ENCODE measurements at regions not wholly inside any gene's neighbourhood (a gene's known extent, or its start where the extent isn't known, plus 50 kb on each side); places are given as distances from the start of the nearest gene placed in this dataset.

DNA sequence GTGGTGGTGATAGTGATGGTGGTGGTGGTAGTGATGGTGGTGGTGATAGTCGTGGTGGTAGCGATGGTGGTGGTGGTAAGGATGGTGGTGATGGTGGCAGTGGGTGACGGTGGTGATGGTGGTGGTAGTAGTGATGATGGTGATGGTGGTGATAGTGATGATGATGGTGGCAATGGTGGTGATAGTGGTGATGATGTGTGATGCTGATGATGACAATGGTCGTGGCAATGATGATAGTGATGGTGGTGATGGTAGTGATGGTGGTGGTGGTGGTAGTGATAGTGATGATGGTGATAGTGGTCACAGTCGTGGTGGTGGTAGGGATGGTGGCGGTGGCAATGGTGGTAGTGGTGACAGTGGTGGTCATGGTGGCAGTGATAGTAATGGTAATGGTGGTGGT is 243.9 kb upstream of the RAB6C start:
- Histone ChIP-seq H3K4me3 (no peak overlapping the region), H4K20me1 (ENCODE audit: low read depth) (no peaks in the 10 kb centered on the region), H3K36me3 (no peaks in the 10 kb centered on the region), H3K9ac (no peak overlapping the region), H3K4me2 (no peak overlapping the region), H3F3A (ENCODE audit: low read depth) (no peaks in the 10 kb centered on the region), H3K4me1 (peaks cover 13% of the 10 kb centered on the region), H3K27me3 (no peaks in the 10 kb centered on the region), H2AFZ (replicated peaks) (no peak overlapping the region), H3K79me2 (ENCODE audit: low read depth) (no peaks in the 10 kb centered on the region), H3K27ac (no peak overlapping the region), H3K9me3 (ENCODE audit: low read depth) (no peaks in the 10 kb centered on the region)
- Mint-ChIP-seq H3K27ac (no peak overlapping the region), H3K9me3 (peaks cover 2% of the 10 kb centered on the region), H3K4me3 (no peak overlapping the region), H3K36me3 (no peaks in the 10 kb centered on the region), H3K4me1 (peaks cover 4% of the 10 kb centered on the region), H3K27me3 (ENCODE audit: insufficient read depth, low read depth) (no peaks in the 10 kb centered on the region)
- TF ChIP-seq EZH2 (IDR thresholded peaks at IDR 0.05) (no peak), EZH2phosphoT487 (IDR thresholded peaks at IDR 0.05) (no peak)
- TF ChIP-seq, protein P1, sequence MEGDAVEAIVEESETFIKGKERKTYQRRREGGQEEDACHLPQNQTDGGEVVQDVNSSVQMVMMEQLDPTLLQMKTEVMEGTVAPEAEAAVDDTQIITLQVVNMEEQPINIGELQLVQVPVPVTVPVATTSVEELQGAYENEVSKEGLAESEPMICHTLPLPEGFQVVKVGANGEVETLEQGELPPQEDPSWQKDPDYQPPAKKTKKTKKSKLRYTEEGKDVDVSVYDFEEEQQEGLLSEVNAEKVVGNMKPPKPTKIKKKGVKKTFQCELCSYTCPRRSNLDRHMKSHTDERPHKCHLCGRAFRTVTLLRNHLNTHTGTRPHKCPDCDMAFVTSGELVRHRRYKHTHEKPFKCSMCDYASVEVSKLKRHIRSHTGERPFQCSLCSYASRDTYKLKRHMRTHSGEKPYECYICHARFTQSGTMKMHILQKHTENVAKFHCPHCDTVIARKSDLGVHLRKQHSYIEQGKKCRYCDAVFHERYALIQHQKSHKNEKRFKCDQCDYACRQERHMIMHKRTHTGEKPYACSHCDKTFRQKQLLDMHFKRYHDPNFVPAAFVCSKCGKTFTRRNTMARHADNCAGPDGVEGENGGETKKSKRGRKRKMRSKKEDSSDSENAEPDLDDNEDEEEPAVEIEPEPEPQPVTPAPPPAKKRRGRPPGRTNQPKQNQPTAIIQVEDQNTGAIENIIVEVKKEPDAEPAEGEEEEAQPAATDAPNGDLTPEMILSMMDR (IDR thresholded peaks at IDR 0.05), result no peak
- no peak for DNase-seq (ENCODE audit: low spot score)

DNA sequence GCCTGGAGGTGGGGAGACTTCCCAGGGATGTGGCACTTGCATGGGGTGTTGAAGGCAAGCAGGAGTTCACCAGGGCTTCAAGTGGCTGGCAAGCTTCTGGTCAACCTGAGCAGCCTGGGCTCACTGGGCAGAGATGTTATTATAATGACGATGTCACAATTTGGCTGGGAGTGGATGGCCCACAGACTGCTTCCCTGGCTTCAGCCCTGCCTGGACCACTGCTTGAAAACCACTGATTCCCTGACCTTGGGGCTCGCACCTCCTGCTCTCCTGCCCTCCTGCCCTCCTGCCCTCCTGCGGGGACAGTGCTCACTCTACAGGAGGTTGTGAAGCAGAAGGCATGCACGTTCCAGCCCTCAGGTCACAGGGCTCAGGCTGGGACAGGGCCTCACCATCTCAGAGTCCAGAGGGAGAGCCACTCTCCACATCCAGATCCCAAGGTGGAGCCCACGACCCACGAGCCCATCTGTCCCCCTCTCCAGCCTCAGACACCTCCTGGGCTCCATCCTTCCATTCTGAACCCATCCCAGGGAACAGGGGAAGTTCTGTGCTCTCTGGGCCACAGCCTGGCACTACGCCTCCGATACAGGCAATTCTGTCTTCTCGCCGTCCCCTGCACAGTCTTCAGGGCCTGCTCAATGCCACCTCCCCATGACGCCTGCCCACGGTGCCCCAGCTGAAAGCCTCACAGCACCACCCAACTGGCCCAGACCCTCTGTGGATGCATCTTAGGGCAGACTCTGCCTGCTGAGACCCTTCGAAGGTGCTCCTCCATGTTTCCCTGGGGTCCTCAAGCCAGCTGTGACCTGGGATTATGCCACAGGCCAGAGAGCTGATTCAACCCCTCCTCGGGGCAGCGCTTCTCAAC is 241.6 kb upstream of the RAB6C start:
- Mint-ChIP-seq H3K36me3 (no peaks in the 10 kb centered on the region), H3K27ac (no peak overlapping the region), H3K27me3 (ENCODE audit: insufficient read depth, low read depth) (no peaks in the 10 kb centered on the region), H3K4me3 (no peak overlapping the region), H3K4me1 (peaks cover 3% of the 10 kb centered on the region), H3K9me3 (peaks cover 2% of the 10 kb centered on the region)
- Histone ChIP-seq H3K27ac (no peak overlapping the region), H3K9ac (no peak overlapping the region), H3K36me3 (no peaks in the 10 kb centered on the region), H3K4me1 (peaks cover 7% of the 10 kb centered on the region), H3K4me2 (no peak overlapping the region), H3K9me3 (ENCODE audit: low read depth) (no peaks in the 10 kb centered on the region), H4K20me1 (ENCODE audit: low read depth) (no peaks in the 10 kb centered on the region), H2AFZ (replicated peaks) (no peak overlapping the region), H3K4me3 (no peak overlapping the region), H3K79me2 (ENCODE audit: low read depth) (no peaks in the 10 kb centered on the region), H3K27me3 (no peaks in the 10 kb centered on the region), H3F3A (ENCODE audit: low read depth) (no peaks in the 10 kb centered on the region)
- DNase-seq (ENCODE audit: low spot score), result no peak
- no peak for TF ChIP-seq EZH2phosphoT487 (IDR thresholded peaks at IDR 0.05)
- no peak for TF ChIP-seq EZH2 (IDR thresholded peaks at IDR 0.05)
- TF ChIP-seq, protein P1 (IDR thresholded peaks at IDR 0.05), result no peak

DNA sequence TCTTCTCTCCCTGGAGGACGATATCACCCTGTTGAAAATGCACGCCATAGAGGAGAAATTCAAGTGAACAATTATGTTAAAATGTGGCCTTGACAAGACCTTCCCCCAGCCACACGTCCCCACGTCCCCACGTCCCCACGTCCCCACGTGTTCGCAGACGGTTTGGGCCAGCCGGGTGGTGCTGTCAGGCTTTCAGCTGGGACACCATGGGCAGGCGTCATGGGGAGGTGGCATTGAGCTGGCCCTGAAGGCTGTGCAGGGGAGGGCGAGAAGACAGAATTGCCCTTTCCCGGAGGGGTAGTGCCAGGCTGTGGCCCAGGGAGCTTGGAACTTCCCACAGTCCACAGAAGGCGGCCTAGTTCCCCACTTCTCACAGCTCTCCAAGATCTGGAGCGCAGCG is 240.7 kb upstream of the RAB6C start:
- H3K9me3 ChIP-seq (ENCODE audit: low read depth), result no peaks in the 10 kb centered on the region
- no peak overlapping the region for H3K27ac ChIP-seq
- no peak overlapping the region for H2AFZ ChIP-seq (replicated peaks)
- H3K36me3 ChIP-seq, result no peaks in the 10 kb centered on the region
- Mint-ChIP-seq H3K4me3 (no peak overlapping the region), H3K4me1 (peaks cover 9% of the 10 kb centered on the region), H3K36me3 (no peaks in the 10 kb centered on the region), H3K27ac (no peak overlapping the region), H3K27me3 (ENCODE audit: insufficient read depth, low read depth) (no peaks in the 10 kb centered on the region), H3K9me3 (peaks cover 2% of the 10 kb centered on the region)
- no peaks in the 10 kb centered on the region for H4K20me1 ChIP-seq (ENCODE audit: low read depth)
- no peaks in the 10 kb centered on the region for H3F3A ChIP-seq (ENCODE audit: low read depth)
- H3K4me3 ChIP-seq, result no peak overlapping the region
- no peaks in the 10 kb centered on the region for H3K27me3 ChIP-seq
- no peak overlapping the region for H3K9ac ChIP-seq
- H3K4me2 ChIP-seq, result no peak overlapping the region
- no peak for DNase-seq (ENCODE audit: low spot score)
- no peaks in the 10 kb centered on the region for H3K79me2 ChIP-seq (ENCODE audit: low read depth)
- TF ChIP-seq EZH2phosphoT487 (IDR thresholded peaks at IDR 0.05), result no peak
- TF ChIP-seq, protein P1 (IDR thresholded peaks at IDR 0.05), result no peak
- TF ChIP-seq EZH2 (IDR thresholded peaks at IDR 0.05), result no peak
- peaks cover 5% of the 10 kb centered on the region for H3K4me1 ChIP-seq

Measured in neural progenitor cell (in vitro differentiated cells).